ENCODE measurements at regions not wholly inside any gene's neighbourhood (a gene's known extent, or its start where the extent isn't known, plus 50 kb on each side); places are given as distances from the start of the nearest gene placed in this dataset.

- TF ChIP-seq CTCF (conservative IDR thresholded peaks at IDR 0.05; ENCODE audit: low read depth, low read length): no peak
- no peak for TF ChIP-seq EZH2 (IDR thresholded peaks at IDR 0.05; ENCODE audit: borderline replicate concordance, low read depth, low read length, poor library complexity, severe bottlenecking)
Observed at GRCh38 chr12:91921555-91921954, 224.1 kb downstream of the BTG1 start.

All from A673 (cell line).